Mucosa of descending colon (tissue), 3 donors: ENCODE measurements at regions not wholly inside any gene's neighbourhood (a gene's known extent, or its start where the extent isn't known, plus 50 kb on each side); places are given as distances from the start of the nearest gene placed in this dataset.

Experiments
- ATAC-seq: fragments of 200-7000 bp; cut with Tn5 transposase; one replicate; pipeline ENCODE4 v1.9.1; 2020; ENCODE audit warnings: mild to moderate bottlenecking, moderate library complexity
- DNase-seq, 3 donors: peaks; one replicate each; pipeline ENCODE4 v3.0.0-alpha.2; 2020
- H3K36me3 ChIP-seq: fragments of 200-600 bp; one replicate; pipeline ENCODE4 v1.8.0; 2021; ENCODE audit warnings: low read depth, mild to moderate bottlenecking
- H3K4me1 ChIP-seq: fragments of 200-600 bp; one replicate; pipeline ENCODE4 v1.8.0; 2021; ENCODE audit warnings: low read depth, mild to moderate bottlenecking
- H3K4me3 ChIP-seq: fragments of 200-600 bp; one replicate; pipeline ENCODE4 v1.8.0; 2021; ENCODE audit warnings: mild to moderate bottlenecking
- H3K9me3 ChIP-seq: fragments of 200-600 bp; one replicate; pipeline ENCODE4 v1.8.0; 2021; ENCODE audit warnings: mild to moderate bottlenecking
- CTCF ChIP-seq: fragments of 200-600 bp; IDR thresholded peaks from one replicate; pipeline ENCODE4 v1.8.0; 2022; ENCODE audit warnings: antibody characterized with exemption, mild to moderate bottlenecking
- intact Hi-C, 2 donors: fragments of 100-400 bp; cut with DNase I in 1 of 2; cut with micrococcal nuclease in 1 of 2; formaldehyde crosslinking; loops; one replicate each; pipeline versions ENCODE4 v1.11.0 to v1.11.1; 2022; cut with DNase I, micrococcal nuclease
- donor health status: DM: no; HTN: no; CAD: no; lungs with moderate emphysema.
- donor health status: DM: no; HTN: no; CAD: no.
- donor health status: DM: no; HTN: yes; CAD: no.

DNA sequence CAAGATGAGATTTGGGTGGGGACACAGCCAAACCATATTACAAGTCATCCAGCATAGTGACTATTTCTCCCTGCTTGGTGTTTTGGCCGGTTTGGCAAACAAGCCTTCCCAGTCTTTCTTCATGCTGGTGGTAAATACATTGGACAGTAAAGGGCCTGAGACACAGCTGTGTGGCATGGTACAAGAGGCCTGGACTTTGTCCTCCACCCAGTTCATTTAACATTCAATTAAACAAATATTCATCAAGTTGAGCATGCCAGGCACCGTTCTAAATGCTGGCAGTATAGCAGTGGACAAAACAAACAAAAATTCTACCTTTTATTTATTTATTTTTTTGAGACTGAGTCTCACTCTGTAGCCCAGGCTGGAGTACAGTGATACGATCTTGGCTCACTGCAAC lies 62.7 kb upstream of the SLC28A3 start:
- TF ChIP-seq CTCF: no peak
- Histone ChIP-seq H3K36me3 (no peaks in the 10 kb centered on the region), H3K4me1 (no peaks in the 10 kb centered on the region), H3K4me3 (no peak overlapping the region), H3K9me3 (no peaks in the 10 kb centered on the region)
- no peak for ATAC-seq
- no peak for DNase-seq
- intact Hi-C loops: loop anchor here in 1 of 2 donors (10.0 kb wide), 1 partner anchor 1202 kb away; no protein-coding TSS in a partner anchor

GRCh38 chr9:84404095-84404686 lies 63.6 kb upstream of the SLC28A3 start:
- intact Hi-C loops: loop anchor here in 1 of 2 donors (10.0 kb wide), 1 partner anchor 1201 kb away; no protein-coding TSS in a partner anchor

DNA sequence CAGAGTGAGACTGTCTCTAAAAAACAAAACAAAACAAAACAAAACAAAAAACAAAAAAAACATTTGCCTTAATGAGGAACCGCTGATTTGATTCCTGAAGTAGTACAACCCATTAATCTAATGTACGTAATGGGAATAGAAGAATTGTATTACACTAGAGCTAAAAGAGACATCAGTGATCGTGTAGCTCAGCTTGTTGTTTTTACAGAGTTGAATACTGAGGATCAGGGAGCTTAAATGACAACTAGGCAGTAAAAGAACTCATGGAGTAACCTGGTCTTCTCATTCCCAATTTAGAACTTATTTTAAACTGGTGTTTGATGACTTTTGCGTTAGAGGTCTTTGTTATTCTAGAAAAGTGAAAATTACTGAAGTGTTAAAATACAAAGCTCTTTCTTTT lies 65.1 kb upstream of the SLC28A3 start:
- Histone ChIP-seq H3K9me3 (no peaks in the 10 kb centered on the region), H3K4me1 (no peaks in the 10 kb centered on the region), H3K36me3 (no peaks in the 10 kb centered on the region), H3K4me3 (no peak overlapping the region)
- no peak for ATAC-seq
- intact Hi-C loops: loop anchor here in 1 of 2 donors (10.0 kb wide), 1 partner anchor 1199 kb away; no protein-coding TSS in a partner anchor
- TF ChIP-seq CTCF: no peak
- no peak for DNase-seq

More at GRCh38 chr9:84404095-84404686, 63.6 kb upstream of the SLC28A3 start:
- TF ChIP-seq CTCF: no peak
- ATAC-seq (no peak), DNase-seq (no peak)
- no peak overlapping the region for H3K4me3 ChIP-seq
- no peaks in the 10 kb centered on the region for H3K4me1 ChIP-seq
- no peaks in the 10 kb centered on the region for H3K36me3 ChIP-seq
- H3K9me3 ChIP-seq: no peaks in the 10 kb centered on the region

DNA sequence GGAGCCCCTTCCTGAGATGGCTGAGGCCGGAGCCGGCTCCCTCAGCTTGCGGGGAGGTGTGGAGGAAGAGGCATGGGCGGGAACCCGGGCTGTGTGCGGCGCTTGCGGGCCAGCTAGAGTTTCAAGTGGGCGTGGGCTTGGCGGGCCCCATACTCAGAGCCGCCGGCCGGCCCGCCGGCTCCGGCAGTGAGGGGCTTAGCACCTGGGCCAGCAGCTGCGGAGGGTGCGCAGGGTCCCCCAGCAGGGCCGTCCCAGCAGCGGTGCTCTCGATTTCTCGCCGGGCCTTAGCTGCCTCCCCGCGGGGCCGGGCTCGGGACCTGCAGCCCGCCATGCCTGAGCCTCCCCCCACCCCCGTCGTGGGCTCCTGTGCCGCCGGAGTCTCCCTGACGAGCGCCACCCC lies 67.9 kb upstream of the SLC28A3 start:
- Histone ChIP-seq H3K4me1 (no peaks in the 10 kb centered on the region), H3K9me3 (no peaks in the 10 kb centered on the region), H3K36me3 (no peaks in the 10 kb centered on the region), H3K4me3 (no peak overlapping the region)
- no peak for DNase-seq
- TF ChIP-seq CTCF: no peak
- intact Hi-C loops: loop anchor here in 1 of 2 donors (10.0 kb wide), 1 partner anchor 1196 kb away; no protein-coding TSS in a partner anchor
- no peak for ATAC-seq

DNA sequence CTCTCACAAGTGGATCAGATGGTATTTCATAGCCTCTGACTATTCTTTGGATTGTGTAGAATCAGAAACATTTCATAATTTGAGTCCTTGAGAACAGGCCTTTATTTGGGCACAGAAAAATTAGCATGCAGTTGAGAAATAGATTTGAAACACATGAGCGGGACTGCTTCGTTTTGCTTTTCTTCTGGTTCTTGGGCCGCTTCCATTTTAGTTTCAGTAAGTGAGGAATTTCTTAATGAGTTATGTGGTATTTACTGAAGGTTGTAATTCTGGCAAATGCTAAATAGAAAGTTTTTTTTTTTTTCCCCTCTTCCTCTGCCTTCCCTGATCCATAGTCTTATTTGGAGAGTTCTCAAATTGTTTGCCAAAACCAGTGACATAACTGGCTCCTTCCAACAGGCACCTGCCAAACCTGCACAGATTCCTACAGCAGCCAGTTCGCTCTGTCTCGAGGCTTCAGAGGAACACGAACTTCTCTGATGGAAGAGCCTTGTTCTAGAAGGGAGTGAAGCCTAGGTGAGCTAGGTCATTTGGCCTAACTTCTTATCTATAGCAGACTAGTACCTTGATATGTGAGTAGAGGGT lies 71.2 kb upstream of the SLC28A3 start:
- no peaks in the 10 kb centered on the region for H3K4me1 ChIP-seq
- DNase-seq (no peak), ATAC-seq (no peak)
- H3K9me3 ChIP-seq: no peaks in the 10 kb centered on the region
- no peak for TF ChIP-seq CTCF
- H3K36me3 ChIP-seq: no peaks in the 10 kb centered on the region
- H3K4me3 ChIP-seq: no peak overlapping the region
- intact Hi-C loops: no loop called here
